Neural cell (in vitro differentiated cells): ENCODE measurements at regions not wholly inside any gene's neighbourhood (a gene's known extent, or its start where the extent isn't known, plus 50 kb on each side); places are given as distances from the start of the nearest gene placed in this dataset.
A peak's percentile ranks its signal among the peaks of the same experiment; 100 is the strongest.

Experiments
- H2AFZ ChIP-seq: fragments of 200-600, 300-800 bp; sonication (generic), shearing (Covaris generic); 2 replicates; pipeline ENCODE4 v1.6.0; 2014; ENCODE audit warnings: low read depth, mild to moderate bottlenecking, antibody characterized with exemption, low read length, moderate library complexity
- H3F3A ChIP-seq: fragments of 200-600 bp; shearing (Covaris generic); 2 replicates; pipeline ENCODE4 v1.6.1; 2016; ENCODE audit warnings: mild to moderate bottlenecking, moderate library complexity, mixed read lengths, antibody characterized with exemption, low read length; ENCODE audit not compliant: insufficient read depth, poor library complexity, severe bottlenecking
- H3K27ac ChIP-seq: fragments of 200-600, 300-800 bp; sonication (generic), shearing (Covaris generic); 2 replicates; pipeline ENCODE4 v1.5.1; 2014; ENCODE audit warnings: mild to moderate bottlenecking, low read length, moderate library complexity
- H3K27me3 ChIP-seq: fragments of 300-800, 200-600 bp; sonication (generic), shearing (Covaris generic); 2 replicates; pipeline ENCODE4 v1.6.0; 2014; ENCODE audit warnings: mild to moderate bottlenecking, low read depth, low read length, moderate library complexity; ENCODE audit not compliant: insufficient read depth
- H3K36me3 ChIP-seq: fragments of 300-800, 200-600 bp; sonication (generic), shearing (Covaris generic); 2 replicates; pipeline ENCODE4 v1.5.1; 2014; ENCODE audit warnings: mild to moderate bottlenecking, antibody characterized with exemption, low read length, moderate library complexity; ENCODE audit not compliant: insufficient read depth
- H3K4me2 ChIP-seq: fragments of 300-800, 200-600 bp; sonication (generic), shearing (Covaris generic); 2 replicates; pipeline ENCODE4 v1.6.0; 2014; ENCODE audit warnings: mild to moderate bottlenecking, low read length
- H3K4me3 ChIP-seq: fragments of 300-800, 200-600 bp; sonication (generic), shearing (Covaris generic); 2 replicates; pipeline ENCODE4 v1.5.1; 2014; ENCODE audit warnings: mild to moderate bottlenecking, low read length, moderate library complexity
- H3K79me2 ChIP-seq: fragments of 200-600 bp; shearing (Covaris generic); replicated peaks from 2 replicates; pipeline ENCODE4 v1.6.0; 2014; ENCODE audit warnings: mild to moderate bottlenecking, low read length, moderate library complexity; ENCODE audit not compliant: insufficient read depth
- H3K9ac ChIP-seq: fragments of 300-800, 200-600 bp; sonication (generic), shearing (Covaris generic); 2 replicates; pipeline ENCODE4 v1.6.1; 2016; ENCODE audit warnings: mild to moderate bottlenecking, low read length, mixed read lengths
- H3K9me2 ChIP-seq: fragments of 200-600 bp; shearing (Covaris generic); 2 replicates; pipeline ENCODE4 v1.6.1; 2016; ENCODE audit warnings: mild to moderate bottlenecking, low read length, mixed read lengths; ENCODE audit not compliant: insufficient read depth
- H3K9me3 ChIP-seq: fragments of 200-600, 300-800 bp; sonication (generic), shearing (Covaris generic); 2 replicates; pipeline ENCODE4 v1.6.1; 2016; ENCODE audit warnings: mild to moderate bottlenecking, mixed run types, low read length, moderate library complexity, mixed read lengths
- H4K20me1 ChIP-seq: fragments of 200-600 bp; shearing (Covaris generic); 2 replicates; pipeline ENCODE4 v1.6.1; 2016; ENCODE audit warnings: mild to moderate bottlenecking, mixed run types; ENCODE audit not compliant: insufficient read depth
- CTCF ChIP-seq: fragments of 450-650 bp; IDR thresholded peaks from 2 replicates; pipeline ENCODE4 v1.5.1; 2014; ENCODE audit warnings: antibody characterized with exemption, mild to moderate bottlenecking, moderate library complexity; ENCODE audit not compliant: poor library complexity, severe bottlenecking
- EP300 ChIP-seq: fragments of 450-650 bp; conservative IDR thresholded peaks from 2 replicates; pipeline ENCODE4 v1.6.1; 2014; ENCODE audit warnings: antibody characterized with exemption, mild to moderate bottlenecking, moderate library complexity; ENCODE audit not compliant: poor library complexity, severe bottlenecking
- EZH2 ChIP-seq: fragments of 200-600, 300-800 bp; shearing (Covaris generic), sonication (generic); IDR thresholded peaks from 2 replicates; pipeline ENCODE4 v1.6.1; 2014; ENCODE audit warnings: antibody characterized with exemption, low read length, borderline replicate concordance, mild to moderate bottlenecking; ENCODE audit not compliant: insufficient read depth, poor library complexity, severe bottlenecking
- MXI1 ChIP-seq: fragments of 450-650 bp; conservative IDR thresholded peaks from 2 replicates; pipeline ENCODE4 v1.6.1; 2014; ENCODE audit warnings: antibody characterized with exemption, mild to moderate bottlenecking; ENCODE audit not compliant: poor library complexity, severe bottlenecking
- POLR2AphosphoS5 ChIP-seq: IDR thresholded peaks from 2 replicates; pipeline ENCODE4 v1.6.1; 2012
- RAD21 ChIP-seq: fragments of 450-650 bp; conservative IDR thresholded peaks from 2 replicates; pipeline ENCODE4 v1.6.1; 2014; ENCODE audit warnings: antibody characterized with exemption, mild to moderate bottlenecking, moderate library complexity
- REST ChIP-seq: IDR thresholded peaks from 2 replicates; pipeline ENCODE4 v1.6.1; 2012; ENCODE audit warnings: borderline replicate concordance
- SMC3 ChIP-seq: fragments of 450-650 bp; conservative IDR thresholded peaks from 2 replicates; pipeline ENCODE4 v1.6.1; 2014; ENCODE audit warnings: antibody characterized with exemption, mild to moderate bottlenecking, moderate library complexity; ENCODE audit not compliant: poor library complexity
- TAF1 ChIP-seq: IDR thresholded peaks from 2 replicates; pipeline ENCODE4 v1.6.1; 2012; ENCODE audit warnings: low read depth

- Histone ChIP-seq H3K36me3 (no peaks in the 10 kb centered on the region), H3K27ac (no peak overlapping the region)
These were observed 82.6 kb upstream of the HMGA2 start for GRCh38 chr12:65741656-65742017.

More at GRCh38 chr12:65741656-65742017, 82.6 kb upstream of the HMGA2 start:
- Histone ChIP-seq H3K79me2 (no peaks in the 10 kb centered on the region), H3K27me3 (peaks cover 31% of the 10 kb centered on the region), H3K4me3 (peak overlapping the region; percentile 93), H4K20me1 (no peaks in the 10 kb centered on the region), H3K9me2 (no peaks in the 10 kb centered on the region), H2AFZ (peak overlapping the region; percentile 24), H3K9ac (peak overlapping the region; percentile 34), H3K4me2 (peak overlapping the region; percentile 61), H3F3A (no peaks in the 10 kb centered on the region), H3K9me3 (no peaks in the 10 kb centered on the region)
- TF ChIP-seq CTCF (no peak), EP300 (no peak), POLR2AphosphoS5 (no peak), TAF1 (no peak), MXI1 (no peak), REST (no peak), RAD21 (no peak), SMC3 (no peak), EZH2 (no peak)
